Epithelial cell of esophagus (primary cell): ENCODE measurements at regions not wholly inside any gene's neighbourhood (a gene's known extent, or its start where the extent isn't known, plus 50 kb on each side); places are given as distances from the start of the nearest gene placed in this dataset.

Experiments
- DNase-seq: peaks from one replicate; pipeline ENCODE4 v3.0.0; 2010; ENCODE audit warnings: low read depth
- H3K4me3 ChIP-seq: 2 replicates; pipeline ENCODE4 v1.5.1; 2011; ENCODE audit warnings: mild to moderate bottlenecking, low read length, control low read depth
- TF ChIP-seq, protein P1 (sequence below): IDR thresholded peaks from 2 replicates; pipeline ENCODE4 v1.5.1; 2011; ENCODE audit warnings: low read depth, mild to moderate bottlenecking, low read length, control low read depth, inconsistent platforms; ENCODE audit not compliant: insufficient read depth; ENCODE audit errors: missing control alignments

DNA sequence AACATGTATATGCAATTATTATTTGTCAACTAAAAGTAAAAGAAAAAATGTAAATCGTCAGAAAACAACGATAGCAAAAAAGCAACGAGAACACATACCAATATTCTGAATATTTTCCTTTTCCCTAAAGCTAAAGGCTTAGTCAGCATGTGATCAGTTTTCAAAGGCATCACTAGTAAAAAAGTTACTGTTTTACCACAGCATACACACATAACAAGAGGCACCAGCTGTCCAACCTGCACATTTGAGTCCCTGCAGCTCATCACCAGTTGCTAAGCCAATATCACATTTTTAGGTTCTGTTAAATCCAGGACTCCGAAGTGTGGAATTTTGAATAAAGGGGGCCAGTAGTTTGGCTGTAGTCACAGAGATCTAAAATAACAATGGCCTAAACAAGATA, 203.8 kb downstream of the ADGRA3 start:
- H3K4me3 ChIP-seq = no peak overlapping the region
- TF ChIP-seq, protein P1, sequence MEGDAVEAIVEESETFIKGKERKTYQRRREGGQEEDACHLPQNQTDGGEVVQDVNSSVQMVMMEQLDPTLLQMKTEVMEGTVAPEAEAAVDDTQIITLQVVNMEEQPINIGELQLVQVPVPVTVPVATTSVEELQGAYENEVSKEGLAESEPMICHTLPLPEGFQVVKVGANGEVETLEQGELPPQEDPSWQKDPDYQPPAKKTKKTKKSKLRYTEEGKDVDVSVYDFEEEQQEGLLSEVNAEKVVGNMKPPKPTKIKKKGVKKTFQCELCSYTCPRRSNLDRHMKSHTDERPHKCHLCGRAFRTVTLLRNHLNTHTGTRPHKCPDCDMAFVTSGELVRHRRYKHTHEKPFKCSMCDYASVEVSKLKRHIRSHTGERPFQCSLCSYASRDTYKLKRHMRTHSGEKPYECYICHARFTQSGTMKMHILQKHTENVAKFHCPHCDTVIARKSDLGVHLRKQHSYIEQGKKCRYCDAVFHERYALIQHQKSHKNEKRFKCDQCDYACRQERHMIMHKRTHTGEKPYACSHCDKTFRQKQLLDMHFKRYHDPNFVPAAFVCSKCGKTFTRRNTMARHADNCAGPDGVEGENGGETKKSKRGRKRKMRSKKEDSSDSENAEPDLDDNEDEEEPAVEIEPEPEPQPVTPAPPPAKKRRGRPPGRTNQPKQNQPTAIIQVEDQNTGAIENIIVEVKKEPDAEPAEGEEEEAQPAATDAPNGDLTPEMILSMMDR = no peak
- DNase-seq = no peak

DNA sequence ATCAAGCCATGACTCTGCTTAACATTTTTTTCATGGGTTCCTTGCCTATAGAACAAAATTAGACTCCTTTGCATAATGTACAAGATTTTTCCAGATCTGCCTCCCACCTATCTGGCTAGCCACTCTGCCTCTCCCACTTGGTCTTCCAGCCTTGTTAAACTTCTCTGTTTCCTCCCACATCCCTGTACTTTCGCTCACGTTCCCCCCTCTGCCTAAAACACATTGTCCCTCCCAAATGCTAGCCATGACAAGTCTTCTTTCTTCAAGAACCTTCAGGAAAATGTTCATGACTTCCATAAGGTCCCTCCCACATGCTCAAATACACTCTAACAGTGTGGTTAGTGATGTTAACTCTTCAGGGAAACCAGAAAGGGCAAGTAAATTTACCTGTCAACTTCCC, 214.6 kb downstream of the ADGRA3 start:
- no peak for DNase-seq
- no peak overlapping the region for H3K4me3 ChIP-seq
- TF ChIP-seq, protein P1 = no peak

DNA sequence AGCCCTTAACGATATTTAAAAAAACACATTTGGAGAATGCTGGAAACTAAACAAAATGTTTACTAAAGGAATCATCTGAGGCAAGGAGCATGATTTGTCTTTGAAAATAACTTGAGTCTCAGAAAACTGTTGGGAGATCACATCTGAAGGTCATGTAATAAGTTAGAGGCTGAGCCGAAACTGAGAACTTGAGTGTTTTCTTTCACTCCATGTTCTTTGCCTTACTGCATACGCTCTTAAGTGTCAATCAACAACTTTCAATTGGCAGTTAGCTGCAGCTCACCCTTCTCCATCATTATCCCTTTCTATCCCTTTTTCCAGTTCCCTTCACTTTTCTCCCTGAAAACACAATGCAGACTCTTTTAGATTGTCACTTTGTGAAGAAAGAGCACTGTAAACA, 216.2 kb downstream of the ADGRA3 start:
- no peak overlapping the region for H3K4me3 ChIP-seq
- TF ChIP-seq, protein P1 = no peak
- no peak for DNase-seq

DNA sequence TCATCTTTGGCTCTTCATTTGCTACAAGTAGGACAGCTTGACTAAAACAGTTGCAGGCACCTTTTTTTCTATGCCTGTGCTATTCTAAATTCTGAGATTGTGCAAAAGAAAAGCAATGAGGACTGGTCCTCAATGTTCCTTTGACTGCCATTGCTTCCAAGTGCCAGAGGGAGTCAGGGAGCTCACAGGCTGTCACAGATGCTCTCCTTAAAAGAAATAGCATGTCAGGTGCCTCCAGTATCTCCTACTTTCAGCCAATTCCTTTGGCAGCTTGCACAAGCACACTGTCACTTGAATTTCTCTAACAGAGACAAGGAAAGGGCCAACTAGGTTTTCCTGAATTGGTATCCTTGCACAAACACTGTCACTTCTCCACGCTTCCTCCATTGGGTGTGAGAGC, 228.2 kb downstream of the ADGRA3 start:
- H3K4me3 ChIP-seq = no peak overlapping the region
- TF ChIP-seq, protein P1 = no peak
- no peak for DNase-seq

- TF ChIP-seq, protein P1 = no peak
- no peak overlapping the region for H3K4me3 ChIP-seq
- DNase-seq = peak; percentile 68
Observed at GRCh38 chr4:22268350-22269025, 247.4 kb downstream of the ADGRA3 start.

- H3K4me3 ChIP-seq = no peak overlapping the region
- TF ChIP-seq, protein P1 = no peak
- no peak for DNase-seq
Observed at GRCh38 chr4:22264261-22264660, 251.6 kb downstream of the ADGRA3 start.

GRCh38 chr4:22253431-22253830, 262.4 kb downstream of the ADGRA3 start:
- DNase-seq = no peak
- TF ChIP-seq, protein P1 = no peak
- no peak overlapping the region for H3K4me3 ChIP-seq
